ENCODE measurements at regions not wholly inside any gene's neighbourhood (a gene's known extent, or its start where the extent isn't known, plus 50 kb on each side); places are given as distances from the start of the nearest gene placed in this dataset.

GRCh38 chrX:69282893-69283690 is 117.8 kb upstream of the PJA1 start:
- no peak overlapping the region for H3K27ac ChIP-seq (ENCODE audit: control insufficient read depth, insufficient read depth)
- ChIA-PET CTCF (interaction anchor here (0.9 to 1.5 kb wide), 5 partner anchors 8 to 550 kb away, joined by 3 to 4 read pairs (median 4); partner anchors contain the start of gene EFNB1), POLR2A (interaction anchor here (0.6 kb wide), 1 partner anchor 12 kb away, joined by 3 read pairs; no protein-coding TSS in a partner anchor), RAD21 (ENCODE audit: unreplicated experiment) (interaction anchor here (1.6 kb wide), 1 partner anchor 455 kb away, joined by 10 read pairs; the partner anchor contains the start of gene EFNB1), SMC1A (ENCODE audit: uncharacterized antibody, unreplicated experiment) (interaction anchor here (1.3 kb wide), 1 partner anchor 117 kb away, joined by 3 read pairs; the partner anchor contains the start of gene PJA1)
- no peak overlapping the region for H3K4me3 ChIP-seq
- H3K4me2 ChIP-seq (ENCODE audit: control insufficient read depth, insufficient read depth), result no peak overlapping the region
- no peaks in the 10 kb centered on the region for H4K20me1 ChIP-seq (ENCODE audit: control insufficient read depth, insufficient read depth)
- H3K9me3 ChIP-seq (replicated peaks; ENCODE audit: control insufficient read depth, insufficient read depth, low read length), result no peaks in the 10 kb centered on the region
- no peaks in the 10 kb centered on the region for H3K4me1 ChIP-seq (ENCODE audit: control insufficient read depth, insufficient read depth, low read length)
- ATAC-seq (no peak), FAIRE-seq (no peak), DNase-seq (ENCODE audit: low read depth, low spot score) (no peak)
- no peaks in the 10 kb centered on the region for H3K27me3 ChIP-seq (replicated peaks in 1 of 2; ENCODE audit: control insufficient read depth in 2 of 2, insufficient read depth in 2 of 2, low read length in 1 of 2)
- H3K79me2 ChIP-seq (ENCODE audit: control insufficient read depth, insufficient read depth, low read length), result no peaks in the 10 kb centered on the region
- WGBS (ENCODE audit: insufficient coverage, insufficient replicate concordance, low lambda C conversion rate, missing lambda C conversion rate), result 48% methylated on average over 10 of the region's 10 CpGs
- no TSS peak for BruUV-seq (replicated peaks)
- intact Hi-C loops (cut with micrococcal nuclease; ENCODE audit: unreplicated experiment), result loop anchor here (10.0 kb wide), 1 partner anchor 128 kb away; no protein-coding TSS in a partner anchor
- in situ Hi-C loops (cut with MboI), result loop anchor here (5.0 to 25.0 kb wide), 3 partner anchors 456 to 1096 kb away; partner anchors contain the start of gene EFNB1
- H2AFZ ChIP-seq (ENCODE audit: control insufficient read depth, low read depth, low read length), result no peak overlapping the region
- H3K36me3 ChIP-seq (ENCODE audit: control insufficient read depth in 2 of 2, insufficient read depth in 2 of 2, low read length in 1 of 2), result no peaks in the 10 kb centered on the region
- no peak overlapping the region for H3K9ac ChIP-seq (ENCODE audit: control insufficient read depth, insufficient read depth, low read length)
- TF ChIP-seq HDAC2 (IDR thresholded peaks at IDR 0.05), result no peak
- TF ChIP-seq MLLT1 (IDR thresholded peaks at IDR 0.05), result no peak
- TF ChIP-seq ZNF622 (IDR thresholded peaks at IDR 0.05), result no peak
- TF ChIP-seq USF1 (IDR thresholded peaks at IDR 0.05; ENCODE audit: borderline replicate concordance, extremely low read length, insufficient read depth, low read depth, low read length), result no peak
- no peak for TF ChIP-seq ZNF592 (IDR thresholded peaks at IDR 0.05)
- TF ChIP-seq RAD21 (IDR thresholded peaks at IDR 0.05; ENCODE audit: insufficient read depth, low read depth, low read length), result no peak
- TF ChIP-seq E4F1 (IDR thresholded peaks at IDR 0.05; ENCODE audit: borderline replicate concordance, partially characterized antibody), result no peak
